ENCODE measurements at regions not wholly inside any gene's neighbourhood (a gene's known extent, or its start where the extent isn't known, plus 50 kb on each side); places are given as distances from the start of the nearest gene placed in this dataset.
"Not testable (repeated sequence)": the region's sequence is repeated elsewhere in the genome, so short reads cannot be mapped to it uniquely, and the experiment has no call there.

DNA sequence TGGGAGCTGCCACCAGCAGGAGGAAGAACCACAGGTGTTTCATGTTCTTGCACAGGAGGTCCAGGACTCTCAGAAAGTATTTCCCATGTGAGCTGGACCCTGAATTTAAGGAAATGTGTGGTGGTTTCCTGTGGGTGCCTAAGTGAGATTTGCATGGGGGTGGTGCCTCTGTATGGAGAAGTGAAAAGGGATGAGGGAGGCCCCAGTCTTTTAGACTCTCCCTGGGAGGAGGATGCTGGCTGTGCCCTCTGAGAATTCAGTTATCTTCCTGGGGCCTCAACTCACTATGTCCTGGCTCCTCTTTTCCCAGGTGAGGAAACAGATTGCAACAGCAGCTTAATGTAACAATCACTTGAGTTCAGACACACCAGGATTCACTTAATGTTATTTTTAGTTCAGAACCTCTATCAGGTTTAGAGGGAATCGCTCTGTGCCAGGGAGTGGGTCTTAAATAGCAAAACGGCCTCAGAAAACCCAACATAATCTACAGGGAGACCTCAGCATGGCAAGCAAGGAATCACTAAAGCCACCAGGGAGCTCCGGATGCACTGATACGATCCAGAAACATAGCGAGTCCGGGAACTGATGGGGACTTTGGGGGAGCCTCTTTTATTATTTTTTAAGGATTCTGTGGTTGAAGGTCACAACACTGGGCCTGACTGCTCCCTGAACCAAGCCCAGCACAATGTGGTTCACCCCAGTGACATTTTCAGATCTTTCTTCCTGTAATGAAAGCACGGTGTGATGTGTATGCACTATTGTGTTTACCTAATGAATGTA lies 823.5 kb downstream of the TMEM121 start:
- not testable (repeated sequence) for DNase-seq

DNA sequence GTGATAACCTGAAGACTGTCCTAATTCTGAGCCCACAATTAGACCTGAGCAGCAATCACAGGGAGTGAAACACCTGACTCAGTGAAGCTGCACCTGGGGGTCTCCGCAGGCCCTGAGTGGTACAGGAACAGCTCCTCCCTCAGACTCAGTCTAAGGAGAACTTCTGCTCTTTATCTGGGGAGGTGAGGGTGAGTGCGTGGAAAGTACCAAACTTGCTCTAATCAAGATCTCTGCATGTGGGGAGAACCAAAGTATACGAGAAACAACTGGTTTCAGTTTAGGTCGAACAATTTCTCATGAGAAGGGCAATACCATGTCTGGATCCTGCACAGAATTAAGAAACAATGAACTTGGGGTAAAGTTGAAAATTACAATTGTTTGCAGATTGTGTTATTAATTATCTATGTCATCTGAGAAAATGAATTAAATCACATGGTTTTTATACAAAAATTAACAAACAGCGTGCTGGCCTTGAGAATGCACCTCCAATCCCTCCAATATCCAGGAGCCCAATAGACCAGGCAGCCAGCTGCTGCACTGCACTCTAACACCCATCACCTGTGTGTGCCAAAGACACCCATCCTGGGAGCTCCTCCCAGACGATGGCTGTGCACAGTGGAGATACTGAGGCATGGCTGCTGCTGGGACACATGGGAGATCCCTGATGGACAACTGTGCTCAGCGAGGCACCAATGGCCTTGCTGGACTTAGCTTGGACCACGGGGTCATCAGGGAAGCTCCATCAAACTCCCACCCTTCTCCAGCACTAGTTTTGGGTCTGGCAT lies 828.8 kb downstream of the TMEM121 start:
- DNase-seq, result not testable (repeated sequence)

DNA sequence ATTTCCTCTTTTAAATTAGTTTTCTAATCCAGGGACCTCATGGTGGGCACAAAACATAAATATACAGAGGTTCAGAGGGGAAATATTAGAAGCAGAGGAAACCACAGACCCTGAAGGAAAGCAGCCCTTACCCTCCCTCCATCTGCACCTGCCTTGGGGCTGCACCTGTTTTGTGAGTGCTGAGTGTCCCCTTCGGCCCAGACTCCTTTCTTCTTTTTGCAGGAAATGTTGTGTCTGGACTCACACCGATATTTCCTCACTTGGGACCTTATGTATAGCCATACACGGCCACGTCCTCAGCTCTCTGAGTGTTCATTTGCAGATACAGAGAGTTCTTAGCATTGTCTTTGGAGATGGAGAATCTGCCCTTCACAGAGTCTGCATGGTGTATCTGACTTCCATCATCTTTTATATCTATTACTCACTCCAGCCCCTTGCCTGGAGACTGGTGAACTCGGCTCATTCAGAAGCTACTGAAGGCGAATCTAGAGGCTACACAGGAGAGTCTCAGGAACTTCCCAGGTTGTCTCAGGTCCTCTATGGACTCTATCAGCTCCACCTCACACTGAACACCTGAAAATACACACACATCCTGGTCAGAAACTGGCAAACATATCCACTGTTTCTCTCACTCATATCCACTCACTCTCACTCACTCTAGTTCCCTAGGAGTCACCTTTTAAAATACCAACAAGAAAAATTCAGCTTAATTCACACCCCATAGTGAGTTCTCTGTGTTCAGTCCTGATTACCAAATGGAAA lies 829.7 kb downstream of the TMEM121 start:
- DNase-seq, result not testable (repeated sequence)

DNA sequence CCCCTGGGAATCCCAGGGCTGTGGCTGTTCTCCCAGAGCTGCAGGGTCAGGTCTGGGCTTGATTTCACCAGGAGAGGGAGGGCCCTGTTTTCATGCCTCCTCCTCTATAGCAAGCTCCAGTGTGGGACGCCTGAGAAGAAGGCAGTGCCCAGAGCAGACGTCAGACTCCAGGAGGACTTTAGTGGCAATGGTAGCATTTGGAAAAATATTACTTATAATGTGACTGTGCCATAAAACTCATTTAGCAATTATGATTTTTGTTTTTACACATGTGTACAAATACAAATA lies 830.2 kb downstream of the TMEM121 start:
- DNase-seq, result not testable (repeated sequence)

DNA sequence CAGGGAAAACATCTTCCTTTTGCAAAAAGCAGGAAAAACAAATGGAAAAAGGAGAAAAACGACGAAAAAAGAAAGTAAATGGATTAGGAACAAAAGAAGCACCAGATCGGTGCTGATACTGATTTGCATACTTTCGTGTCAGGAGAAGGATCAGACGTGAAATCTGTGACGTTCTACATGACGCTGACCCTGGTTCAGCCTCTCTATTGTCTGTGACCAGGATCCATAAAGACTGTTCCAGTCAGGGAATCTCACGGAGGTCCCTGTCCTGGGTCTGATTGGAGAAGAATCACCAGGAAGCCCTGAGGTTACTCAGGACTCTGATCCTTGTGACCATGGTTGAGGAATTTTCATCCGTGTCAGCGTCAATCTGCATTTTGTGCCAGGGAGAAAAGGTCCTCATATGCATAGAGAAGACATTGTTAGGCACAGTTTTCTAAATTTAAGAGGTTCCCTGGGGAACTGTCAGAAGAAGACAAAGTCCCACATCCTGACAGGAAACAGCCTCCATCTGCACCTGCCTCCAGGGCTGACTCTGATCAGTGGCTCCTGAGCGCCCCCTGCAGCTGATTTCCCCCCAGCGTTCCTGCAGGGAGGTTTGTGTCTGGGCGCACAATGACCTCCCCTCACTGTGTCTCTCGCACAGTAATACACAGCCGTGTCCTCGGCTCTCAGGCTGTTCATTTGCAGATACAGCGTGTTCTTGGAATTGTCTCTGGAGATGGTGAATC lies 832.9 kb downstream of the TMEM121 start:
- peak in 1 of 2 donors; percentile 69 for DNase-seq

GRCh38 chr14:106365371-106365770 lies 839.0 kb downstream of the TMEM121 start:
- DNase-seq, result not testable (repeated sequence)

GRCh38 chr14:106365894-106366293 lies 839.5 kb downstream of the TMEM121 start:
- not testable (repeated sequence) for DNase-seq

GRCh38 chr14:106366971-106367370 lies 840.6 kb downstream of the TMEM121 start:
- DNase-seq, result not testable (repeated sequence)

DNA sequence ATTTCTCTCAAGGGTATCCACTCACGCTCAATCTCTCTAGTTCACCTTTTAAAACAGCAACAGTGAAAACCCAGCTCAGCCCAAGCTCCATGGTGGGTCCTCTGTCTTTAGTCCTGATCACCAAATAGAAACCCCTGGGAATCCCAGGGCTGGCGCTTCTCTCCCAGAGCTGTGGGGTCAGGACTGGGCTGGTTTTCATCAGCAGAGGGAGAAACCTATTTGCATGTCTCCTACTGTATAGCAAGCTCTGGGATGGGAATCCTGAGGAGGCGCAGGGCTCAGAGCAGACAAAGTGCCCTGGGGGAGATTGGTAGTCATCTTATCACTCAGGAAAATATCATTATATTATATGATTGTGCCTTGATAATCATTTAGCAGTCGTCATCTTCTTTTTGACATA lies 843.1 kb downstream of the TMEM121 start:
- not testable (repeated sequence) for DNase-seq

GRCh38 chr14:106372870-106373652 lies 846.7 kb downstream of the TMEM121 start:
- peak; percentile 77 to 84 for DNase-seq

DNA sequence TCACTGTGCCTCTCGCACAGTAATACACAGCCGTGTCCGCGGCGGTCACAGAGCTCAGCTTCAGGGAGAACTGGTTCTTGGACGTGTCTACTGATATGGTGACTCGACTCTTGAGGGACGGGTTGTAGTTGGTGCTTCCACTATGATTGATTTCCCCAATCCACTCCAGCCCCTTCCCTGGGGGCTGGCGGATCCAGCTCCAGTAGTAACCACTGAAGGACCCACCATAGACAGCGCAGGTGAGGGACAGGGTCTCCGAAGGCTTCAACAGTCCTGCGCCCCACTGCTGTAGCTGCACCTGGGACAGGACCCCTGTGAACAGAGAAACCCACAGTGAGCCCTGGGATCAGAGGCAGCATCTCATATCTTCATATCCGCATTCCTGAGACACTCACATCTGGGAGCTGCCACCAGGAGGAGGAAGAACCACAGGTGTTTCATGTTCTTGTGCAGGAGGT lies 847.3 kb downstream of the TMEM121 start:
- not testable (repeated sequence) for DNase-seq

DNA sequence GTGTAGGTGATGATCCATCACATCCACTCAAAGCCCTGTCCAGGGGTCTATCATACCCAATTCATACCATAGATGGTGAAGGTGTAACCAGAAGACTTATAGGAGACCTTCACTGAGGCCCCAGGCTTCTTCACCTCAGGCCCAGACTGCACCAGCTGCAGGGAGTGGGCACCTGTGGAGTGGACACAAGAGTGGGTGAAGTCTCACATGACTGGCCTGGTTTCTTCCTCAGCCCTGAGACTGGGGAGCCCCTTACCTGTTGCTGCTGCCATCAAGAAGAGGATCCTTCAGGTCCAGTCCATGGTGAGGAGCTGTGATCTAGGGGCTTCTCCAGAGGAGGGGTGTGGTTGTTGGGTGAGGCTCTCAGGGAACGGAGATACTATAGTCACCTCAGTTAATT lies 851.0 kb downstream of the TMEM121 start:
- DNase-seq, result no peak

DNA sequence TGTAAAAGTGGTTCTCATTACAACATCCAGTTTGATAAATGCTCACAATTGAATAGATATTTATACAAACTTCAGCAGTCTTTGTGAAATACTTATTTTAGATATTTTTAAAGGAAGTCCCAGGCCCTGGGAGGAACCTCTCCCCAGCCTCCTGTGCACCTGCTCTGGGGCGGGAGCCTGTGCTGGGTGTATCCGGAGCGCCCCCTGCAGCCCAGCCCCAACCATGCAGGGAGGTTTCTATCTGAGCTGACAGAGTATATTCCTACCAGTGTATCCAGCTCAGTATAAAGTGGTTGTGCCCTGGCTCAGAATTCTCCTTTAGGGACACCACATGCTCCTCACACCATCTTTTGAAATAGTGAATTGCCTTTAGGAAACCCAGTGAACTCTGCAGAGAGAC lies 851.8 kb downstream of the TMEM121 start:
- peak; percentile 32 to 52 for DNase-seq

DNA sequence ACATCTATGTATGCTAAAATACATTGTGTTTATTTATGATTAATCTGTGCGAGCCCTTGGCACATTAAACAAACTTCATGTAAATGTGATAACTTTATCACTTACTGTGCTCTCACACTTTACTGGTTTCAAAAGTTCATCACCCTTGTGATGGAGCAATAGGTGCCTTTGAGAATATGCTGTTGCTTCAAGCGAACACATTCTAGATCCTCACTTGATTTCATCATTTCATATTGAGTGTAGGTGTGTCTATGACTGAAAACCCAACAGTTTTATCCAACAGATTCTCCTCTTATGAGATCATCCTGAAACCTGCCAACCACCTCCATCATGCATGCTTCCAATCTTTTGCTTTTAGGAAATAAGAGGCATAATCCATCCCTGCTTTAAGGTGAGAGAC lies 854.4 kb downstream of the TMEM121 start:
- no peak for DNase-seq

GRCh38 chr14:106389186-106389585 lies 862.8 kb downstream of the TMEM121 start:
- DNase-seq, result not testable (repeated sequence)

DNA sequence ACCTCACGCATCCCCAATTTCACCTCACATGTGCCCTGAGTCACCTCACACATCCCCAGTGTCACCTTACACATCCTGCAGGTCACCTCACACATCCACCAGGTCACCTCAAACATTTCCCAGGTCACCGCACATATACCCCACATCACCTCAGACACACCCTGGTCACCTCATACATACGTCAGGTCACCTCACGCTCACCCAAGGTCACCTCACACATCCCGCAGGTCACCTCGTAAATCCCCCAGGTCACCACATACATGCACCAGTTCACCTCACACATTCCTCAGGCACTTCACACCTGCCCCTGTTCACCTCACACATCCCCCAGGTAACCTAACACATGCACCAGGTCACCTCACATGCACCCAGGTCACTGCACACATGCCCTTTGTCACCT lies 864.0 kb downstream of the TMEM121 start:
- no peak for DNase-seq

- DNase-seq, result no peak
Observed at GRCh38 chr14:106390947-106391346, 864.6 kb downstream of the TMEM121 start.

GRCh38 chr14:106393742-106394141 lies 867.4 kb downstream of the TMEM121 start:
- no peak for DNase-seq

- DNase-seq, result no peak
Observed at GRCh38 chr14:106395456-106396050, 869.2 kb downstream of the TMEM121 start.

DNA sequence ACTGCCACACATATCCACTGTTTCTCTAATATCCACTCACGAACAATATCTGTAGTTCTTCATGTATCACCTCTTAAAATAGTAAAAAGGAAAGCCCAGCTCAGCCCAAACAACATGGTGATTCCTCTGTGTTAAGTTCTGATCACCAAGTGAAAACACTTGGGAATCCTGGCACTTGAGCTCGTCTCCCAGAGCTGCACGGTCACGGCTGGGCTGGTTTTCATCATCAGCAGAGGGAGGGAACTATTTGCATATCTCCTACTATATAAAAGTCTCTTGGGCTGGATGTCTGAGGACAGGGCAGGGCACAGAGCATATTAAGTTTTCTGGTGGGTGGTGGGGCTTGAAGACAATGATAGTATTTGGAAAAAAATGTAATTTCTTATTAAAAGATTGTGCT lies 870.6 kb downstream of the TMEM121 start:
- no peak for DNase-seq

- DNase-seq, result peak in 1 of 2 donors; percentile 16
Observed at GRCh38 chr14:106398931-106399331, 872.5 kb downstream of the TMEM121 start.

All from stimulated activated CD4-positive, alpha-beta T cell treated with anti-CD3 and anti-CD28 coated beads, Interleukin-2, amount 100 ng/mL, for 48 hours (primary cell).